ENCODE measurements at regions not wholly inside any gene's neighbourhood (a gene's known extent, or its start where the extent isn't known, plus 50 kb on each side); places are given as distances from the start of the nearest gene placed in this dataset.

GRCh38 chr6:47132724-47133123 is 90.6 kb upstream of the ADGRF1 start:
- no peak for TF ChIP-seq CTCF (conservative IDR thresholded peaks at IDR 0.05)
- TF ChIP-seq ZFX (IDR thresholded peaks at IDR 0.05) = no peak

Data from C4-2B (cell line).